Prostate gland (tissue), 2 donors: ENCODE measurements at regions not wholly inside any gene's neighbourhood (a gene's known extent, or its start where the extent isn't known, plus 50 kb on each side); places are given as distances from the start of the nearest gene placed in this dataset.

ENCODE experiments used
- DNase-seq: peaks from one replicate; pipeline ENCODE4 v3.0.0-alpha.2; 2019; ENCODE audit warnings: low spot score
- H3K27ac ChIP-seq, 2 donors: fragments of 200-600 bp; sonication (generic); 2 replicates each; pipeline ENCODE4 v1.5.1; 2017 to 2019
- H3K27me3 ChIP-seq: fragments of 200-600 bp; sonication (generic); replicated peaks from 2 replicates; pipeline ENCODE4 v1.5.1; 2019; ENCODE audit not compliant: insufficient read depth
- H3K36me3 ChIP-seq, 2 donors: fragments of 200-600 bp; sonication (generic); 1 replicate in 1 of 2; 2 replicates in 1 of 2; pipeline versions ENCODE4 v1.5.1 to v1.8.1; 2017 to 2019
- H3K4me1 ChIP-seq: fragments of 200-600 bp; sonication (generic); replicated peaks from 2 replicates; pipeline ENCODE4 v1.5.1; 2019
- H3K4me3 ChIP-seq, 2 donors: fragments of 200-600 bp; sonication (generic); 2 replicates each; pipeline ENCODE4 v1.5.1; 2017 to 2019
- H3K9me3 ChIP-seq: fragments of 200-600 bp; sonication (generic); 2 replicates; pipeline ENCODE4 v1.5.1; 2017
- CTCF ChIP-seq, 4 experiments: fragments of 200-600 bp in 2 of 4; fragments of 450-650 bp in 2 of 4; sonication (generic) in 2 of 4; IDR thresholded peaks; 1 replicate in 3 of 4; 2 replicates in 1 of 4; pipeline ENCODE4 v1.5.1; 2016 to 2019; ENCODE audit warnings: antibody characterized with exemption in 4 of 4, mild to moderate bottlenecking in 2 of 4, moderate library complexity in 2 of 4
- POLR2A ChIP-seq: fragments of 450-650 bp; IDR thresholded peaks from one replicate; pipeline ENCODE4 v1.6.1; 2016; ENCODE audit warnings: antibody characterized with exemption, mild to moderate bottlenecking
- POLR2AphosphoS5 ChIP-seq: sonication (generic); formaldehyde crosslinking; IDR thresholded peaks from one replicate; pipeline ENCODE4 v1.6.1; 2017; ENCODE audit warnings: antibody characterized with exemption
- WGBS: methylation state at CpG from one replicate; pipeline ENCODE4 v1.1.5; 2018; 5-methylcytosine and 5-hydroxymethylcytosine counted together
- intact Hi-C: fragments of 100-400 bp; cut with DNase I; formaldehyde crosslinking; loops from one replicate; pipeline ENCODE4 v1.14.2; 2022
- small RNA-seq, 2 donors: library from RNA; depleted of rRNA; stranded (forward); fragments of <200 nt; gene quantifications; one replicate each; pipeline ENCODE3, GENCODE V24; 2016

GRCh38 chr4:81282131-81282530 lies 67.1 kb upstream of the PRKG2 start:
- Histone ChIP-seq H3K4me1 (no peaks in the 10 kb centered on the region), H3K36me3 (no peaks in the 10 kb centered on the region), H3K4me3 (no peak overlapping the region), H3K9me3 (no peaks in the 10 kb centered on the region), H3K27me3 (no peaks in the 10 kb centered on the region), H3K27ac (no peak overlapping the region)
- TF ChIP-seq CTCF (IDR thresholded peaks at IDR 0.05) (no peak), POLR2AphosphoS5 (no peak), POLR2A (no peak)
- intact Hi-C loops: no loop called here
- no peak for DNase-seq
- WGBS: 82% methylated on average over 3 of the region's 3 CpGs

- H3K4me1 ChIP-seq: no peaks in the 10 kb centered on the region
- intact Hi-C loops: no loop called here
- DNase-seq: no peak
- no peaks in the 10 kb centered on the region for H3K9me3 ChIP-seq
- no peak for TF ChIP-seq CTCF (IDR thresholded peaks at IDR 0.05)
- no peak for TF ChIP-seq POLR2A
- no peak for TF ChIP-seq POLR2AphosphoS5
- no peaks in the 10 kb centered on the region for H3K27me3 ChIP-seq
- H3K27ac ChIP-seq: no peak overlapping the region
- H3K36me3 ChIP-seq: no peaks in the 10 kb centered on the region
- no peak overlapping the region for H3K4me3 ChIP-seq
- WGBS: 92% methylated on average over 1 of the region's 1 CpG
Measured at GRCh38 chr4:81274460-81274859, 59.4 kb upstream of the PRKG2 start.

GRCh38 chr4:81272671-81273070 lies 57.6 kb upstream of the PRKG2 start:
- DNase-seq: no peak
- H3K27ac ChIP-seq: no peak overlapping the region
- H3K4me1 ChIP-seq: no peaks in the 10 kb centered on the region
- no peaks in the 10 kb centered on the region for H3K36me3 ChIP-seq
- no peak overlapping the region for H3K4me3 ChIP-seq
- H3K9me3 ChIP-seq: no peaks in the 10 kb centered on the region
- TF ChIP-seq CTCF (IDR thresholded peaks at IDR 0.05) (no peak), POLR2AphosphoS5 (no peak), POLR2A (no peak)
- no peaks in the 10 kb centered on the region for H3K27me3 ChIP-seq
- intact Hi-C loops: no loop called here
- WGBS: 79% methylated on average over 1 of the region's 1 CpG

Small RNA genes in the stretch of these regions (small RNA-seq; reads per million reads assigned to genes)
- 0 to 0.28 reads per million in 2 donors for gene RNU5A-2P
